ENCODE measurements at regions not wholly inside any gene's neighbourhood (a gene's known extent, or its start where the extent isn't known, plus 50 kb on each side); places are given as distances from the start of the nearest gene placed in this dataset.

- Histone ChIP-seq H3K9me3 (replicated peaks in 1 of 11) (no peaks in the 10 kb centered on the region; a peak in 1 of 22 replicates), H3K4me3 (no peak overlapping the region), H3K4me1 (no peaks in the 10 kb centered on the region), H3K27me3 (no peaks in the 10 kb centered on the region), H4K20me1 (no peaks in the 10 kb centered on the region), H3K27ac (no peak overlapping the region), H3K4me2 (no peak overlapping the region), H3K36me3 (no peaks in the 10 kb centered on the region), H3K9ac (no peak overlapping the region)
- TF ChIP-seq Cebpa-rat (IDR thresholded peaks at IDR 0.05): no peak
These were observed 408.4 kb downstream of the ZNF608 start for GRCh38 chr5:124337996-124338395.

GRCh38 chr5:124333298-124333979 lies 413.0 kb downstream of the ZNF608 start:
- H3K27ac ChIP-seq: no peak overlapping the region
- no peak overlapping the region for H3K4me2 ChIP-seq
- H3K4me1 ChIP-seq: no peaks in the 10 kb centered on the region
- no peaks in the 10 kb centered on the region for H3K36me3 ChIP-seq
- no peaks in the 10 kb centered on the region for H3K27me3 ChIP-seq
- no peak overlapping the region for H3K9ac ChIP-seq
- H4K20me1 ChIP-seq: no peaks in the 10 kb centered on the region
- TF ChIP-seq Cebpa-rat (IDR thresholded peaks at IDR 0.05): no peak
- H3K9me3 ChIP-seq (replicated peaks in 1 of 11): peaks cover 0 to 24% (median 12%) of the 10 kb centered on the region in 11 experiments; a peak in 15 of 22 replicates
- H3K4me3 ChIP-seq: no peak overlapping the region

GRCh38 chr5:124332273-124332672 lies 414.2 kb downstream of the ZNF608 start:
- Histone ChIP-seq H3K4me2 (no peak overlapping the region), H3K9ac (no peak overlapping the region), H3K9me3 (replicated peaks in 1 of 11) (peaks cover 0 to 24% (median 12%) of the 10 kb centered on the region in 11 experiments; a peak in 15 of 22 replicates), H3K27me3 (no peaks in the 10 kb centered on the region), H3K4me3 (no peak overlapping the region), H3K4me1 (no peaks in the 10 kb centered on the region), H3K27ac (no peak overlapping the region), H4K20me1 (no peaks in the 10 kb centered on the region), H3K36me3 (no peaks in the 10 kb centered on the region)
- no peak for TF ChIP-seq Cebpa-rat (IDR thresholded peaks at IDR 0.05)

DNA sequence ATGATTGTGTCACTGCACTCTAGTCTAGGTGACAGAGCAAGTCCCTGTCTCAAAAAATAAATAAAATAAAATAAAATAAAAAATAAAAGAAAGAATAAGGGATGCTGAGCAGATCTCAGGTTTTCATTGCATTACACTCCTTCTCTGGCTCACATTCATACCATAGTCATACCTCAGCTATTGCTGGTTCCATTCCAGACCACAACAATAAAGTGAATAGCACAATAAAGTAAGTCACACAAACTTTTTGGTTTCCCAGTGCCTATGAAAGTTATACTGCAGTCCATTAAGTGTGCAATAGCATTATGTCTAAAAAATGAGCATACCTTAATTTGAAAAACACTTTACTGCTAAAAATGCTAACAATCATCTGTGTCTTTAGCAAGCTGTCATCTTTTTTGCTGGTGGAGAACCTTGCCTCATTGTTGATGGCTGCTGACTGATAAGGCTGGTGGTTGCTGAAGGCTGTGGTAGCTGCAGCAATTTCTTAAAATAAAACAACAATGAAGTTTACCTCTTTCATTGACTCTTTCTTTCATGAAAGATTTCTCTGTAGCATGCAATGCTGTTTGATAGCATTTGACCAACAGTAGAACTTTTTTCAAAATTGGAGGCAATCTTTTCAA lies 415.7 kb downstream of the ZNF608 start:
- Histone ChIP-seq H3K36me3 (no peaks in the 10 kb centered on the region), H3K4me3 (no peak overlapping the region), H3K4me1 (no peaks in the 10 kb centered on the region), H3K9ac (no peak overlapping the region), H3K27ac (no peak overlapping the region), H4K20me1 (no peaks in the 10 kb centered on the region), H3K9me3 (replicated peaks in 1 of 11) (peaks cover 0 to 24% (median 12%) of the 10 kb centered on the region in 11 experiments; a peak in 15 of 22 replicates), H3K4me2 (no peak overlapping the region), H3K27me3 (no peaks in the 10 kb centered on the region)
- no peak for TF ChIP-seq Cebpa-rat (IDR thresholded peaks at IDR 0.05)

DNA sequence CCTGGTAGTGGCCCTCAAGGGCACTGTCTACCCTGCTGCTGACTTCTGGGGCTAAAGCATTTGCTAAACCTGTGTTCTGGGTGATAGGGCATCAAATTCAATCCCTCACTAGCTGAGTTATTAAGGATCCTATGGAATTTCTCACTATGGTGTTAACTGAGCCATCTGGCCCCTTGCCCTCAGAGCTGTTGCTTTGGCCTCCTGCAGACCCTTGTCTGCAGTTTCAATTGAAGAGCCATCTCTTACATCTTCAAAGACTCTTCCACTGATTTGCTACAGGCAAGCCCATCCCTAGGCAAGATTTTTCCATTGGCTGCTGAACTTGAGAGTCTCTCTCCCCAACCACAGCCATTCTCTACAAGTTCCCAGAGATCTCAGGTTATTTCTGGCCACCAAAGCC lies 418.2 kb downstream of the ZNF608 start:
- no peak overlapping the region for H3K4me3 ChIP-seq
- H3K4me1 ChIP-seq: no peaks in the 10 kb centered on the region
- TF ChIP-seq Cebpa-rat (IDR thresholded peaks at IDR 0.05): no peak
- no peak overlapping the region for H3K4me2 ChIP-seq
- H4K20me1 ChIP-seq: no peaks in the 10 kb centered on the region
- H3K9ac ChIP-seq: no peak overlapping the region
- peaks cover 0 to 24% (median 12%) of the 10 kb centered on the region in 11 experiments; a peak in 15 of 22 replicates for H3K9me3 ChIP-seq (replicated peaks in 1 of 11)
- no peaks in the 10 kb centered on the region for H3K27me3 ChIP-seq
- no peak overlapping the region for H3K27ac ChIP-seq
- H3K36me3 ChIP-seq: no peaks in the 10 kb centered on the region

- Histone ChIP-seq H3K4me1 (no peaks in the 10 kb centered on the region), H3K27me3 (no peaks in the 10 kb centered on the region), H3K27ac (no peak overlapping the region), H3K9me3 (replicated peaks in 1 of 11) (peaks cover 0 to 9% (median 0%) of the 10 kb centered on the region in 11 experiments; a peak in 7 of 22 replicates), H3K4me2 (no peak overlapping the region), H4K20me1 (no peaks in the 10 kb centered on the region), H3K9ac (no peak overlapping the region), H3K4me3 (no peak overlapping the region), H3K36me3 (no peaks in the 10 kb centered on the region)
- no peak for TF ChIP-seq Cebpa-rat (IDR thresholded peaks at IDR 0.05)
These were observed 427.8 kb downstream of the ZNF608 start for GRCh38 chr5:124318661-124319060.

DNA sequence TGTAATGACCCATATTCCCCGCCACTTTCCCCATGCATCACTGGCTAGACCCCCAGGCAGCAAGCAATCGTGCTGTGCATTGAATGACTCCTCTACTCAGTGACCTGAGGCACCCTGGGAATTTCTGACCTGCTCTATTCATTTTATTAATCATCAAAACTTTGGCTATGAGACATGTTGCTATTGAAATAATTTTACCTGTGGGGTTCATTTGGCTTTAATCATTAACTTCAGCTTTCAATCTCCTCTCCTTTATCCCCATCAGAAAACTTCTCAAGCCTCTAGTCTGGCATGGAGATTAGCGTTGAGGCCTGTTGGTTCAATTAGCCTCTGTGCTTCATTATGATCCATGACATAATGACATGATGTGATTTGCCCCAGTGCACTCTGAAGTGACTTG lies 429.0 kb downstream of the ZNF608 start:
- H3K36me3 ChIP-seq: no peaks in the 10 kb centered on the region
- H3K9ac ChIP-seq: no peak overlapping the region
- H3K27me3 ChIP-seq: no peaks in the 10 kb centered on the region
- no peak overlapping the region for H3K4me2 ChIP-seq
- no peak for TF ChIP-seq Cebpa-rat (IDR thresholded peaks at IDR 0.05)
- no peaks in the 10 kb centered on the region for H4K20me1 ChIP-seq
- H3K4me3 ChIP-seq: no peak overlapping the region
- no peak overlapping the region for H3K27ac ChIP-seq
- peaks cover 0 to 9% (median 0%) of the 10 kb centered on the region in 11 experiments; a peak in 7 of 22 replicates for H3K9me3 ChIP-seq (replicated peaks in 1 of 11)
- H3K4me1 ChIP-seq: no peaks in the 10 kb centered on the region

- no peak overlapping the region for H3K9ac ChIP-seq
- no peak overlapping the region for H3K27ac ChIP-seq
- no peaks in the 10 kb centered on the region for H3K36me3 ChIP-seq
- no peak for TF ChIP-seq Cebpa-rat (IDR thresholded peaks at IDR 0.05)
- no peaks in the 10 kb centered on the region for H3K27me3 ChIP-seq
- no peak overlapping the region for H3K4me2 ChIP-seq
- H4K20me1 ChIP-seq: no peaks in the 10 kb centered on the region
- peaks cover 0 to under 1% (median 0%) of the 10 kb centered on the region in 10 experiments; a peak in 1 of 20 replicates for H3K4me1 ChIP-seq
- H3K9me3 ChIP-seq (replicated peaks in 1 of 11): peaks cover 0 to 9% (median 0%) of the 10 kb centered on the region in 11 experiments; a peak in 7 of 22 replicates
- no peak overlapping the region for H3K4me3 ChIP-seq
These were observed 430.6 kb downstream of the ZNF608 start for GRCh38 chr5:124315741-124316415.

- H4K20me1 ChIP-seq: no peaks in the 10 kb centered on the region
- H3K27ac ChIP-seq: no peak overlapping the region
- no peak overlapping the region for H3K4me3 ChIP-seq
- peak overlapping the region in 9 of 11 experiments; percentile 20 to 86 (median 71); a peak in 14 of 22 replicates for H3K4me2 ChIP-seq
- peaks cover 0 to 9% (median 0%) of the 10 kb centered on the region in 11 experiments; a peak in 6 of 22 replicates for H3K9me3 ChIP-seq (replicated peaks in 1 of 11)
- no peak for TF ChIP-seq Cebpa-rat (IDR thresholded peaks at IDR 0.05)
- no peaks in the 10 kb centered on the region for H3K36me3 ChIP-seq
- H3K27me3 ChIP-seq: no peaks in the 10 kb centered on the region
- no peak overlapping the region for H3K9ac ChIP-seq
- H3K4me1 ChIP-seq: peaks cover 6 to 22% (median 16%) of the 10 kb centered on the region in 10 experiments; a peak in 16 of 20 replicates
These were observed 436.0 kb downstream of the ZNF608 start for GRCh38 chr5:124310453-124310852.
